Heart right ventricle (tissue), 16 donors: ENCODE measurements at regions not wholly inside any gene's neighbourhood (a gene's known extent, or its start where the extent isn't known, plus 50 kb on each side); places are given as distances from the start of the nearest gene placed in this dataset.
A peak's percentile ranks its signal among the peaks of the same experiment; 100 is the strongest.

Experiments used
- ATAC-seq, 8 donors: fragments of 200-7000 bp; cut with Tn5 transposase; one replicate each; pipeline ENCODE4 v1.9.1; 2020; ENCODE audit warnings: mild to moderate bottlenecking in 8 of 8, moderate library complexity in 8 of 8, moderate number of reproducible peaks in 1 of 8
- DNase-seq, 2 donors: peaks; one replicate each; pipeline ENCODE4 v3.0.0-alpha.2; 2020
- H3K27ac ChIP-seq, 10 donors: fragments of 200-600 bp; sonication (generic) in 2 of 10; one replicate each; pipeline versions ENCODE4 v1.5.0 to v1.8.0; 2020 to 2022; ENCODE audit warnings: mild to moderate bottlenecking in 3 of 10
- H3K27me3 ChIP-seq, 7 donors: fragments of 200-600 bp; one replicate each; pipeline ENCODE4 v1.8.0; 2021 to 2022; ENCODE audit warnings: mild to moderate bottlenecking in 2 of 7
- H3K36me3 ChIP-seq, 9 donors: fragments of 200-600 bp; sonication (generic) in 1 of 9; one replicate each; pipeline versions ENCODE4 v1.5.0 to v1.8.0; 2020 to 2022; ENCODE audit warnings: mild to moderate bottlenecking in 2 of 9
- H3K4me1 ChIP-seq, 9 donors: fragments of 200-600 bp; sonication (generic) in 1 of 9; one replicate each; pipeline versions ENCODE4 v1.5.0 to v1.8.0; 2020 to 2022; ENCODE audit warnings: mild to moderate bottlenecking in 4 of 9
- H3K4me3 ChIP-seq, 10 donors: fragments of 200-600 bp; sonication (generic) in 2 of 10; one replicate each; pipeline versions ENCODE4 v1.5.0 to v1.8.0; 2020 to 2022; ENCODE audit warnings: mild to moderate bottlenecking in 7 of 10, moderate library complexity in 2 of 10
- H3K9me3 ChIP-seq, 11 donors: fragments of 200-600 bp in 10 of 11; sonication (generic) in 2 of 11; one replicate each; pipeline versions ENCODE4 v1.5.0 to v1.8.0; 2013 to 2022; ENCODE audit warnings: mild to moderate bottlenecking in 2 of 11, control low read depth in 1 of 11, moderate library complexity in 1 of 11
- CTCF ChIP-seq, 9 donors: fragments of 200-600 bp; sonication (generic) in 2 of 9; IDR thresholded peaks; one replicate each; pipeline versions ENCODE4 v1.5.0 to v1.8.0; 2021 to 2022; ENCODE audit warnings: antibody characterized with exemption in 9 of 9, mild to moderate bottlenecking in 5 of 9, moderate library complexity in 1 of 9
- WGBS, 2 donors: extraction: QIAGEN DNeasy Blood & Tissue Kit; methylation state at CpG; one replicate each; pipeline ENCODE4 v1.1.7; 2013; ENCODE audit warnings: inconsistent platforms in 1 of 2; 5-methylcytosine and 5-hydroxymethylcytosine counted together
- intact Hi-C, 10 donors: fragments of 100-400 bp; cut with DNase I; formaldehyde crosslinking; loops; one replicate each; pipeline versions ENCODE4 v1.11.1 to v1.14.2; 2022
- donor health status: Arrhythmogenic right ventricular cardiomyopathy.
- donor health status: ischemic (EF 13 %, LVEDD 7.1; RV severe dilation, severe dysfunction).
- donor health status: healthy with polysubstance abuse.
- donor health status: DM: no; HTN: yes; CAD: no.
- donor health status: DM: no; HTN: no; CAD: no.
- donor health status: ischemic (EF 25% LVEDD 6.9; RV normal size, moderate dysfunction).
- donor health status: ischemic (EF 25% LVEDD 5.7; RV mildly dilated, moderate dysfunction).
- donor health status: healthy.
- donor health status: DM: yes; HTN: yes; CAD: no.
- donor health status: Ischemic cardiomyopathy.
- donor health status: ischemic (EF 35%, LVEDD 5.7; RV mildly dilated, moderate dysfunction).
- donor health status: nonischemic (EF 11% LVEDD 7.7; RV severe dilation, severe dysfunction).
- donor health status: DM: yes; HTN: yes; CAD: no.
- donor health status: PGD.
- donor health status: ischemic (EF 29% LVEDD 5.4; RV normal size, mild dysfunction).
- donor health status: nonischemic (EF 23%, LVEDD 6.1; RV moderate dilation, normal function).

- no peaks in the 10 kb centered on the region for H3K27me3 ChIP-seq
- DNase-seq, result peak in 1 of 2 donors; percentile 9
- H3K36me3 ChIP-seq, result no peaks in the 10 kb centered on the region
- no peak for ATAC-seq
- no peak for TF ChIP-seq CTCF (IDR thresholded peaks at IDR 0.05)
- intact Hi-C loops, result no loop called here
- no peak overlapping the region for H3K4me3 ChIP-seq
- H3K9me3 ChIP-seq, result no peaks in the 10 kb centered on the region
- no peak overlapping the region for H3K27ac ChIP-seq
- 17 to 25% methylated on average over 6 of the region's 6 CpGs for WGBS, 2 donors
- H3K4me1 ChIP-seq, result no peaks in the 10 kb centered on the region
Observed at GRCh38 chr4:108224611-108225053, 55.9 kb upstream of the LEF1 start.

GRCh38 chr4:108223313-108223712, 54.6 kb upstream of the LEF1 start:
- Histone ChIP-seq H3K4me1 (no peaks in the 10 kb centered on the region), H3K4me3 (no peak overlapping the region)
- ATAC-seq, result no peak

GRCh38 chr4:108219998-108220397, 51.3 kb upstream of the LEF1 start:
- DNase-seq (no peak), ATAC-seq (no peak)
- TF ChIP-seq CTCF (IDR thresholded peaks at IDR 0.05), result no peak
- no peaks in the 10 kb centered on the region for H3K36me3 ChIP-seq
- H3K9me3 ChIP-seq, result peaks cover 0 to 4% (median 0%) of the 10 kb centered on the region in 11 donors
- no peak overlapping the region for H3K27ac ChIP-seq
- WGBS, 2 donors, result 89 to 93% methylated on average over 5 of the region's 5 CpGs
- no peak overlapping the region for H3K4me3 ChIP-seq
- H3K4me1 ChIP-seq, result no peaks in the 10 kb centered on the region
- intact Hi-C loops, result no loop called here
- no peaks in the 10 kb centered on the region for H3K27me3 ChIP-seq

More at GRCh38 chr4:108223313-108223712, 54.6 kb upstream of the LEF1 start:
- no peaks in the 10 kb centered on the region for H3K36me3 ChIP-seq
- no peak overlapping the region for H3K27ac ChIP-seq
- DNase-seq, result no peak
- H3K9me3 ChIP-seq, result no peaks in the 10 kb centered on the region
- H3K27me3 ChIP-seq, result no peaks in the 10 kb centered on the region
- TF ChIP-seq CTCF (IDR thresholded peaks at IDR 0.05), result no peak
- intact Hi-C loops, result no loop called here
